Endothelial cell of umbilical vein (primary cell): ENCODE measurements at regions not wholly inside any gene's neighbourhood (a gene's known extent, or its start where the extent isn't known, plus 50 kb on each side); places are given as distances from the start of the nearest gene placed in this dataset.
"Not testable (repeated sequence)": the region's sequence is repeated elsewhere in the genome, so short reads cannot be mapped to it uniquely, and the experiment has no call there.

ENCODE experiments used
- BruUV-seq: library from RNA; stranded (reverse); fragments of 400-500 nt; replicated peaks from 2 replicates; lab custom pipeline; 2021; lab: Mats Ljungman, UMichigan
- CTCF ChIA-PET: fragments of 300-600, 350-600 bp; sonication (Branson Sonifier 250); formaldehyde crosslinking; loops from one replicate; lab custom pipeline; 2021; ENCODE audit warnings: antibody characterized with exemption, inconsistent platforms; lab: Charles Lee
- POLR2A ChIA-PET: fragments of 300-600, 350-600 bp; sonication (Branson Sonifier 250); formaldehyde crosslinking; loops from one replicate; lab custom pipeline; 2021; ENCODE audit warnings: antibody characterized with exemption, inconsistent platforms; lab: Charles Lee
- DNase-seq: peaks from one replicate; pipeline ENCODE4 v3.0.0-alpha.2; 2011; ENCODE audit warnings: low read depth, low spot score
- FAIRE-seq: peaks from 2 replicates; lab custom pipeline; 2011; peaks lifted over from hg19 to GRCh38; lab: Jason Lieb, UNC
- H2AFZ ChIP-seq: 2 replicates; pipeline ENCODE4 v1.6.0; 2012; ENCODE audit warnings: low read depth, low read length, control low read depth, inconsistent platforms
- H3K27ac ChIP-seq: 2 replicates; pipeline ENCODE4 v1.5.1; 2011; ENCODE audit warnings: low read depth, mild to moderate bottlenecking, control low read depth, low read length, moderate library complexity; ENCODE audit not compliant: insufficient read depth
- H3K27me3 ChIP-seq, 2 experiments: 2 replicates each; pipeline versions ENCODE4 v1.6.0 to v1.6.1; 2011; ENCODE audit warnings: low read length in 2 of 2, mixed read lengths in 1 of 2; ENCODE audit not compliant: control insufficient read depth in 2 of 2, insufficient read depth in 2 of 2
- H3K36me3 ChIP-seq, 2 experiments: 2 replicates in 1 of 2; 3 replicates in 1 of 2; pipeline ENCODE4 v1.5.1; 2011; ENCODE audit warnings: low read length in 2 of 2, mild to moderate bottlenecking in 1 of 2, moderate library complexity in 1 of 2; ENCODE audit not compliant: control insufficient read depth in 2 of 2, insufficient read depth in 2 of 2; ENCODE audit errors: extremely low read depth in 1 of 2
- H3K4me1 ChIP-seq: 3 replicates; pipeline ENCODE4 v1.5.1; 2011; ENCODE audit warnings: mild to moderate bottlenecking, low read length; ENCODE audit not compliant: control insufficient read depth, insufficient read depth; ENCODE audit errors: extremely low read depth
- H3K4me2 ChIP-seq: 2 replicates; pipeline ENCODE4 v1.6.1; 2011; ENCODE audit warnings: low read length, control low read depth, mixed read lengths; ENCODE audit not compliant: insufficient read depth
- H3K4me3 ChIP-seq, 3 experiments: fragments of 200-600 bp in 1 of 3; sonication (generic), shearing (Covaris generic) in 1 of 3; replicated peaks in 1 of 3; 2 replicates each; pipeline ENCODE4 v1.5.1; 2011 to 2016; ENCODE audit warnings: control low read depth in 3 of 3, low read length in 3 of 3, mild to moderate bottlenecking in 2 of 3, inconsistent platforms in 1 of 3, low read depth in 1 of 3, moderate library complexity in 1 of 3; ENCODE audit not compliant: insufficient read depth in 1 of 3
- H3K79me2 ChIP-seq: 2 replicates; pipeline ENCODE4 v1.6.0; 2012; ENCODE audit warnings: low read length, inconsistent platforms; ENCODE audit not compliant: control insufficient read depth, insufficient read depth
- H3K9ac ChIP-seq: replicated peaks from 2 replicates; pipeline ENCODE3; 2011; ENCODE audit warnings: low read length, control low read depth; ENCODE audit not compliant: insufficient read depth; ENCODE audit errors: extremely low read depth
- H3K9me1 ChIP-seq: replicated peaks from 3 replicates; pipeline ENCODE4 v1.6.0; 2011; ENCODE audit warnings: mild to moderate bottlenecking, low read length; ENCODE audit not compliant: control insufficient read depth, insufficient read depth; ENCODE audit errors: extremely low read depth
- H3K9me3 ChIP-seq: replicated peaks from 2 replicates; pipeline ENCODE4 v1.5.1; 2012; ENCODE audit warnings: low read length, inconsistent platforms; ENCODE audit not compliant: control insufficient read depth, insufficient read depth
- H4K20me1 ChIP-seq: replicated peaks from 2 replicates; pipeline ENCODE3; 2011; ENCODE audit warnings: mild to moderate bottlenecking, low read length; ENCODE audit not compliant: control insufficient read depth, insufficient read depth; ENCODE audit errors: extremely low read depth
- EZH2 ChIP-seq: IDR thresholded peaks from 2 replicates; pipeline ENCODE4 v1.6.1; 2012; ENCODE audit warnings: borderline replicate concordance, low read depth, mild to moderate bottlenecking, moderate library complexity, low read length, inconsistent platforms; ENCODE audit not compliant: severe bottlenecking
- FOS ChIP-seq: IDR thresholded peaks from 2 replicates; pipeline ENCODE4 v1.6.1; 2011; ENCODE audit warnings: mild to moderate bottlenecking, low read length, moderate library complexity, borderline replicate concordance; ENCODE audit not compliant: insufficient read depth
- GATA2 ChIP-seq: IDR thresholded peaks from 2 replicates; pipeline ENCODE4 v1.7.0; 2011; ENCODE audit warnings: low read depth, mild to moderate bottlenecking, moderate library complexity, mixed read lengths, low read length; ENCODE audit not compliant: insufficient read length, insufficient read depth
- JUN ChIP-seq: IDR thresholded peaks from 2 replicates; pipeline ENCODE4 v1.6.1; 2011; ENCODE audit warnings: borderline replicate concordance, low read depth; ENCODE audit not compliant: insufficient read length, insufficient read depth
- MYC ChIP-seq: IDR thresholded peaks from one replicate; pipeline ENCODE4 v1.6.1; 2011; ENCODE audit warnings: mild to moderate bottlenecking, low read depth, low read length
- POLR2A ChIP-seq: IDR thresholded peaks from 2 replicates; pipeline ENCODE4 v1.6.1; 2012; ENCODE audit warnings: low read depth, mild to moderate bottlenecking, control low read depth, low read length
- POLR2AphosphoS5 ChIP-seq: IDR thresholded peaks from 2 replicates; pipeline ENCODE4 v1.6.1; 2012; ENCODE audit warnings: low read depth, mild to moderate bottlenecking, control low read depth, low read length, moderate library complexity; ENCODE audit not compliant: insufficient read depth
- dilution Hi-C: fragments of 300-500 bp; cut with MboI; formaldehyde crosslinking; loops from one replicate; pipeline ENCODE4 v1.15.0; 2019; ENCODE audit warnings: low sequenced_read_pairs; ENCODE audit not compliant: extremely low pct_ligation_motif_present
- intact Hi-C: fragments of 100-400 bp; cut with micrococcal nuclease; formaldehyde crosslinking; loops from one replicate; pipeline ENCODE4 v1.10.0; 2022
- TF ChIP-seq, protein P1 (sequence below): IDR thresholded peaks from 2 replicates; pipeline ENCODE4 v1.6.1; 2011; ENCODE audit not compliant: insufficient read depth, insufficient read length
- TF ChIP-seq, protein P2 (sequence below), 2 donors: IDR thresholded peaks; 1 replicate in 1 of 2; 2 replicates in 1 of 2; pipeline ENCODE4 v1.5.1; 2011; ENCODE audit warnings: low read length in 2 of 2, mild to moderate bottlenecking in 2 of 2, moderate library complexity in 2 of 2, control low read depth in 1 of 2, inconsistent platforms in 1 of 2, low read depth in 1 of 2; ENCODE audit not compliant: insufficient read depth in 1 of 2; ENCODE audit errors: extremely low read depth in 1 of 2

GRCh38 chr6:61107914-61108313 lies 1178.1 kb downstream of the KHDRBS2 start:
- H3K4me2 ChIP-seq, H2AFZ ChIP-seq, dilution Hi-C loops, H3K4me3 ChIP-seq, H3K36me3 ChIP-seq, BruUV-seq, POLR2A ChIA-PET, H3K79me2 ChIP-seq, H3K9me1 ChIP-seq, H3K4me1 ChIP-seq, H4K20me1 ChIP-seq, H3K27me3 ChIP-seq, CTCF ChIA-PET, FAIRE-seq, intact Hi-C loops, H3K9me3 ChIP-seq, H3K27ac ChIP-seq, H3K9ac ChIP-seq, DNase-seq: not testable (repeated sequence)

DNA sequence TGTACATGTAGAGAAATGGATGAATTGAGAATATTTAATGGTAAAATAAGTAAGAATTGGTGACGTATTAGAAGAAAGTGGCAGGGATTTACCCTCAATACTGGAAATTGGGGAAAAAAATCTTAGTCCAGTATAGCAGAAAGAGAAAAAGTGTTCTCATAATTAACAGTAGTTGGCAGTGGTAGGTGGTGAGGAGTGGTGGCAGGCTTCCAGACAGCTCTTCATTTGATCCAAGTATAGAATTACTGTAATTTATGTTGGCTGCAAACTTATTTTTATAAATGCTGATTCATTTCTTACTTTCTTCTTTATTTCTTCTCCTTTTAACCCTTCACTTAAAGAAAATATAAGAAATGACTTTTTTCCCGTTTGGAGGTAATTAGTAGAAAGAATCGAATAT lies 1182.4 kb downstream of the KHDRBS2 start:
- H4K20me1 ChIP-seq, H2AFZ ChIP-seq, DNase-seq, BruUV-seq, H3K4me3 ChIP-seq, CTCF ChIA-PET, H3K9me1 ChIP-seq, FAIRE-seq, H3K4me1 ChIP-seq, intact Hi-C loops, H3K36me3 ChIP-seq, H3K27ac ChIP-seq, H3K9me3 ChIP-seq, H3K79me2 ChIP-seq, dilution Hi-C loops, POLR2A ChIA-PET, H3K27me3 ChIP-seq, H3K9ac ChIP-seq, H3K4me2 ChIP-seq: not testable (repeated sequence)

DNA sequence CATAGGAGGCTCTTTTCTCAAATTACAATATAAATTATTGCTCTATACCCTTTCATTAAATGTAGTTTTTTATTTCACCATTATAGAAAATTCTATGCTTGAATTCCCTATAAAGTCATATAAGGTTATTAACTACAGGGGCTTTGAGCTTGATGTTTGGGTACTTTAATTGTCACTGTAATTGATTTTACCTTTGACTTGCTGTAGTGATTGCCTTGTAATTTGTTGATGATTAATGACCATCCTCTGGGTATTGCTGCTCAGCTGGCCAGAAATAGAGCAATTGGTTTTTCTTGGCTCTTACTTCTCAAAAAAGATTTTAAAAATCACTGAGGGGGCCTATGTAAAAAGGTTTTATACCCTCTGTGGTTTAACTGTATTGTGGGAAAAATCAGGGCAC lies 1186.0 kb downstream of the KHDRBS2 start:
- H3K27ac ChIP-seq, result no peak overlapping the region
- ChIA-PET CTCF (no interaction called here), POLR2A (no interaction called here)
- intact Hi-C loops (no loop called here), dilution Hi-C loops (no loop called here)
- H3K36me3 ChIP-seq, result no peaks in the 10 kb centered on the region
- DNase-seq (no peak), FAIRE-seq (no peak)
- no peaks in the 10 kb centered on the region for H3K27me3 ChIP-seq
- no peak overlapping the region for H3K4me2 ChIP-seq
- H3K4me1 ChIP-seq, result no peaks in the 10 kb centered on the region
- H3K79me2 ChIP-seq, result no peaks in the 10 kb centered on the region
- no peak overlapping the region for H2AFZ ChIP-seq
- no peaks in the 10 kb centered on the region for H3K9me1 ChIP-seq
- no TSS peak for BruUV-seq
- no peaks in the 10 kb centered on the region for H3K9me3 ChIP-seq
- H4K20me1 ChIP-seq, result no peaks in the 10 kb centered on the region
- no peak overlapping the region for H3K9ac ChIP-seq
- H3K4me3 ChIP-seq, result no peak overlapping the region
- no peak for TF ChIP-seq JUN
- no peak for TF ChIP-seq POLR2A
- no peak for TF ChIP-seq FOS
- TF ChIP-seq, protein P1, sequence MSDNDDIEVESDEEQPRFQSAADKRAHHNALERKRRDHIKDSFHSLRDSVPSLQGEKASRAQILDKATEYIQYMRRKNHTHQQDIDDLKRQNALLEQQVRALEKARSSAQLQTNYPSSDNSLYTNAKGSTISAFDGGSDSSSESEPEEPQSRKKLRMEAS, result no peak
- TF ChIP-seq, protein P2, sequence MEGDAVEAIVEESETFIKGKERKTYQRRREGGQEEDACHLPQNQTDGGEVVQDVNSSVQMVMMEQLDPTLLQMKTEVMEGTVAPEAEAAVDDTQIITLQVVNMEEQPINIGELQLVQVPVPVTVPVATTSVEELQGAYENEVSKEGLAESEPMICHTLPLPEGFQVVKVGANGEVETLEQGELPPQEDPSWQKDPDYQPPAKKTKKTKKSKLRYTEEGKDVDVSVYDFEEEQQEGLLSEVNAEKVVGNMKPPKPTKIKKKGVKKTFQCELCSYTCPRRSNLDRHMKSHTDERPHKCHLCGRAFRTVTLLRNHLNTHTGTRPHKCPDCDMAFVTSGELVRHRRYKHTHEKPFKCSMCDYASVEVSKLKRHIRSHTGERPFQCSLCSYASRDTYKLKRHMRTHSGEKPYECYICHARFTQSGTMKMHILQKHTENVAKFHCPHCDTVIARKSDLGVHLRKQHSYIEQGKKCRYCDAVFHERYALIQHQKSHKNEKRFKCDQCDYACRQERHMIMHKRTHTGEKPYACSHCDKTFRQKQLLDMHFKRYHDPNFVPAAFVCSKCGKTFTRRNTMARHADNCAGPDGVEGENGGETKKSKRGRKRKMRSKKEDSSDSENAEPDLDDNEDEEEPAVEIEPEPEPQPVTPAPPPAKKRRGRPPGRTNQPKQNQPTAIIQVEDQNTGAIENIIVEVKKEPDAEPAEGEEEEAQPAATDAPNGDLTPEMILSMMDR (IDR thresholded peaks at IDR 0.05; ENCODE audit: extremely low read depth in 1 of 2, insufficient read depth in 1 of 2, low read depth in 1 of 2, low read length in 2 of 2), result no peak
- TF ChIP-seq MYC, result no peak
- no peak for TF ChIP-seq GATA2
- TF ChIP-seq EZH2, result no peak
- no peak for TF ChIP-seq POLR2AphosphoS5
